ENCODE measurements at regions not wholly inside any gene's neighbourhood (a gene's known extent, or its start where the extent isn't known, plus 50 kb on each side); places are given as distances from the start of the nearest gene placed in this dataset.
A peak's percentile ranks its signal among the peaks of the same experiment; 100 is the strongest.

- 82 to 95% methylated on average over 3 of the region's 3 CpGs for WGBS, 2 donors
- TF ChIP-seq POLR2A (IDR thresholded peaks at IDR 0.05) (no peak), CTCF (IDR thresholded peaks at IDR 0.05) (no peak)
- Histone ChIP-seq H3K4me3 (no peak overlapping the region), H3K27me3 (peaks cover 0 to 13% (median 0%) of the 10 kb centered on the region in 4 donors), H3K4me1 (no peaks in the 10 kb centered on the region), H3K27ac (no peak overlapping the region), H3K9me3 (no peaks in the 10 kb centered on the region), H3K36me3 (no peaks in the 10 kb centered on the region)
- intact Hi-C loops (cut with DNase I), result no loop called here
- DNase-seq, result no peak
Measured at GRCh38 chr3:25894101-25894500, 104.2 kb downstream of the OXSM start.

- intact Hi-C loops (cut with DNase I), result no loop called here
- Histone ChIP-seq H3K4me1 (no peaks in the 10 kb centered on the region), H3K27me3 (peaks cover 0 to 4% (median 0%) of the 10 kb centered on the region in 4 donors), H3K27ac (no peak overlapping the region), H3K36me3 (no peaks in the 10 kb centered on the region), H3K9me3 (no peaks in the 10 kb centered on the region), H3K4me3 (no peak overlapping the region)
- TF ChIP-seq POLR2A (IDR thresholded peaks at IDR 0.05), result no peak
- TF ChIP-seq CTCF (IDR thresholded peaks at IDR 0.05), result no peak
- no peak for DNase-seq
- WGBS, 2 donors, result 88 to 93% methylated on average over 2 of the region's 2 CpGs
Measured at GRCh38 chr3:25895031-25895430, 105.1 kb downstream of the OXSM start.

GRCh38 chr3:25895443-25895842 is 105.6 kb downstream of the OXSM start:
- no peak for DNase-seq
- no peaks in the 10 kb centered on the region for H3K4me1 ChIP-seq
- H3K27me3 ChIP-seq, result peaks cover 0 to 4% (median 0%) of the 10 kb centered on the region in 4 donors
- intact Hi-C loops (cut with DNase I), result no loop called here
- no peaks in the 10 kb centered on the region for H3K36me3 ChIP-seq
- 84 to 85% methylated on average over 3 of the region's 3 CpGs for WGBS, 2 donors
- H3K9me3 ChIP-seq, result no peaks in the 10 kb centered on the region
- H3K4me3 ChIP-seq, result no peak overlapping the region
- H3K27ac ChIP-seq, result no peak overlapping the region
- no peak for TF ChIP-seq CTCF (IDR thresholded peaks at IDR 0.05)
- no peak for TF ChIP-seq POLR2A (IDR thresholded peaks at IDR 0.05)

- H3K9me3 ChIP-seq, result no peaks in the 10 kb centered on the region
Measured at GRCh38 chr3:25897019-25897418, 107.1 kb downstream of the OXSM start.

More at GRCh38 chr3:25897019-25897418, 107.1 kb downstream of the OXSM start:
- 81% methylated on average over 6 of the region's 6 CpGs for WGBS, 2 donors
- Histone ChIP-seq H3K4me1 (no peaks in the 10 kb centered on the region), H3K27me3 (peaks cover 0 to 4% (median 0%) of the 10 kb centered on the region in 4 donors), H3K36me3 (no peaks in the 10 kb centered on the region), H3K4me3 (no peak overlapping the region), H3K27ac (no peak overlapping the region)
- intact Hi-C loops (cut with DNase I), result no loop called here
- TF ChIP-seq POLR2A (IDR thresholded peaks at IDR 0.05) (no peak), CTCF (IDR thresholded peaks at IDR 0.05) (peak in 1 of 6 experiments; percentile 4)
- DNase-seq, result no peak
